GM12878 (cell line): ENCODE measurements at regions not wholly inside any gene's neighbourhood (a gene's known extent, or its start where the extent isn't known, plus 50 kb on each side); places are given as distances from the start of the nearest gene placed in this dataset.

Experiments
- ATAC-seq: fragments of 200-7000 bp; cut with Tn5 transposase; 3 replicates; pipeline ENCODE4 v1.9.1; 2020; ENCODE audit warnings: mild to moderate bottlenecking, moderate library complexity
- BruUV-seq: library from RNA; stranded (reverse); fragments of 400-500 nt; replicated peaks from 2 replicates; lab custom pipeline; 2021; lab: Mats Ljungman, UMichigan
- CTCF ChIA-PET: fragments of 300-600 bp; sonication (Branson Sonifier 250); formaldehyde crosslinking; extraction: SDS; loops from one replicate; lab custom pipeline; 2021; ENCODE audit warnings: inconsistent platforms; lab: Yijun Ruan, JAX
- POLR2A ChIA-PET: fragments of 350-600 bp; formaldehyde crosslinking; extraction: SDS; loops from one replicate; lab custom pipeline; 2021; ENCODE audit warnings: inconsistent platforms; lab: Charles Lee
- RAD21 ChIA-PET: fragments of 300-600 bp; sonication (Branson Sonifier 250); formaldehyde crosslinking; loops from one replicate; lab custom pipeline; 2023; ENCODE audit warnings: antibody characterized with exemption; ENCODE audit not compliant: unreplicated experiment; lab: Charles Lee
- SMC1A ChIA-PET: fragments of 300-600 bp; sonication (Branson Sonifier 250); formaldehyde crosslinking; loops from one replicate; lab custom pipeline; 2023; ENCODE audit not compliant: unreplicated experiment, uncharacterized antibody; lab: Charles Lee
- DNase-seq: peaks from one replicate; pipeline ENCODE4 v3.0.0-alpha.2; 2011; ENCODE audit warnings: low read depth, low spot score
- FAIRE-seq: peaks from 3 replicates; lab custom pipeline; 2011; peaks lifted over from hg19 to GRCh38; lab: Jason Lieb, UNC
- H2AFZ ChIP-seq: 2 replicates; pipeline ENCODE4 v1.6.0; 2011; ENCODE audit warnings: low read depth, low read length, control low read depth; ENCODE audit not compliant: control insufficient read depth
- H3K27ac ChIP-seq: 2 replicates; pipeline ENCODE4 v1.5.1; 2011; ENCODE audit warnings: control low read depth; ENCODE audit not compliant: control insufficient read depth, insufficient read depth
- H3K27me3 ChIP-seq, 2 experiments: replicated peaks in 1 of 2; 2 replicates each; pipeline versions ENCODE4 v1.6.0 to v1.6.1; 2011; ENCODE audit warnings: low read length in 1 of 2; ENCODE audit not compliant: control insufficient read depth in 2 of 2, insufficient read depth in 2 of 2
- H3K36me3 ChIP-seq, 2 experiments: 2 replicates each; pipeline ENCODE4 v1.5.1; 2011; ENCODE audit warnings: low read length in 1 of 2; ENCODE audit not compliant: control insufficient read depth in 2 of 2, insufficient read depth in 2 of 2
- H3K4me1 ChIP-seq: 2 replicates; pipeline ENCODE4 v1.6.1; 2011; ENCODE audit warnings: mild to moderate bottlenecking, low read length, moderate library complexity, mixed read lengths; ENCODE audit not compliant: control insufficient read depth, insufficient read depth
- H3K4me2 ChIP-seq: 2 replicates; pipeline ENCODE4 v1.6.0; 2011; ENCODE audit warnings: control low read depth; ENCODE audit not compliant: control insufficient read depth, insufficient read depth
- H3K4me3 ChIP-seq: fragments of 200-600 bp; sonication (generic); 2 replicates; pipeline ENCODE4 v1.5.1; 2016
- H3K79me2 ChIP-seq: 2 replicates; pipeline ENCODE4 v1.6.0; 2011; ENCODE audit warnings: low read length; ENCODE audit not compliant: control insufficient read depth, insufficient read depth
- H3K9ac ChIP-seq: 2 replicates; pipeline ENCODE4 v1.8.0; 2011; ENCODE audit warnings: low read length, control low read depth, mixed read lengths; ENCODE audit not compliant: control insufficient read depth, insufficient read depth
- H3K9me3 ChIP-seq: replicated peaks from 3 replicates; pipeline ENCODE4 v1.5.1; 2011; ENCODE audit warnings: mild to moderate bottlenecking, low read length; ENCODE audit not compliant: control insufficient read depth, insufficient read depth
- H4K20me1 ChIP-seq: 2 replicates; pipeline ENCODE4 v1.6.0; 2011; ENCODE audit not compliant: control insufficient read depth, insufficient read depth
- BCLAF1 ChIP-seq: fragments of 450-650 bp; IDR thresholded peaks from 2 replicates; pipeline ENCODE4 v1.6.1; 2017; ENCODE audit warnings: antibody characterized with exemption, mild to moderate bottlenecking, moderate library complexity
- CBX5 ChIP-seq: sonication (generic); IDR thresholded peaks from 2 replicates; pipeline ENCODE4 v1.6.1; 2016; ENCODE audit warnings: low read depth, moderate library complexity, mild to moderate bottlenecking, inconsistent platforms
- E2F4 ChIP-seq: IDR thresholded peaks from 2 replicates; pipeline ENCODE4 v1.6.1; 2012; ENCODE audit warnings: low read depth, low read length, improper control_type of control experiment
- ELK1 ChIP-seq: IDR thresholded peaks from 2 replicates; pipeline ENCODE4 v1.6.1; 2012; ENCODE audit warnings: low read depth, low read length, improper control_type of control experiment
- IRF5 ChIP-seq: fragments of 450-650 bp; IDR thresholded peaks from 2 replicates; pipeline ENCODE4 v1.6.1; 2017; ENCODE audit warnings: borderline replicate concordance
- NR2C1 ChIP-seq: fragments of 450-650 bp; IDR thresholded peaks from 2 replicates; pipeline ENCODE4 v1.6.1; 2017; ENCODE audit warnings: antibody characterized with exemption, mild to moderate bottlenecking, moderate library complexity
- PKNOX1 ChIP-seq: fragments of 450-650 bp; IDR thresholded peaks from 2 replicates; pipeline ENCODE4 v1.6.1; 2016; ENCODE audit warnings: mild to moderate bottlenecking
- RFX5 ChIP-seq: IDR thresholded peaks from 2 replicates; pipeline ENCODE4 v1.6.1; 2011; ENCODE audit warnings: low read depth, low read length, improper control_type of control experiment
- SIN3A ChIP-seq: IDR thresholded peaks from 2 replicates; pipeline ENCODE4 v1.6.1; 2012; ENCODE audit warnings: low read depth, low read length, improper control_type of control experiment
- STAT1 ChIP-seq: fragments of 450-650 bp; conservative IDR thresholded peaks from 2 replicates; pipeline ENCODE4 v1.6.1; 2014; ENCODE audit warnings: antibody characterized with exemption, mild to moderate bottlenecking
- TBL1XR1 ChIP-seq: IDR thresholded peaks from 2 replicates; pipeline ENCODE4 v1.6.1; 2012; ENCODE audit warnings: low read depth, low read length, improper control_type of control experiment
- TCF12 ChIP-seq: IDR thresholded peaks from 2 replicates; pipeline ENCODE4 v1.6.1; 2011; ENCODE audit warnings: low read depth, mild to moderate bottlenecking, low read length
- ZBTB11 ChIP-seq: fragments of 450-650 bp; formaldehyde crosslinking; IDR thresholded peaks from 2 replicates; pipeline ENCODE4 v1.5.0; 2022; ENCODE audit warnings: mild to moderate bottlenecking, missing genetic modification characterization
- ZNF24 ChIP-seq: fragments of 450-650 bp; IDR thresholded peaks from 2 replicates; pipeline ENCODE4 v1.6.1; 2017; ENCODE audit warnings: antibody characterized with exemption, mild to moderate bottlenecking
- WGBS: methylation state at CpG from one replicate; pipeline ENCODE4 v1.1.6; 2016; ENCODE audit warnings: low lambda C conversion rate; ENCODE audit not compliant: insufficient replicate concordance, insufficient coverage; ENCODE audit errors: missing lambda C conversion rate; 5-methylcytosine and 5-hydroxymethylcytosine counted together
- in situ Hi-C: fragments of 300-500 bp; cut with MboI; formaldehyde crosslinking; loops from 9 replicates; pipeline ENCODE4 v1.14.3; 2018; ENCODE audit warnings: mixed read lengths
- intact Hi-C: fragments of 100-400 bp; cut with micrococcal nuclease; formaldehyde crosslinking; loops from one replicate; pipeline ENCODE4 v1.14.2; 2022; ENCODE audit not compliant: unreplicated experiment

GRCh38 chr17:79205688-79206205, 131.1 kb downstream of the ENGASE start:
- FAIRE-seq, result no peak
- TF ChIP-seq ZNF24 (no peak), STAT1 (no peak), PKNOX1 (no peak), TBL1XR1 (no peak), BCLAF1 (no peak), ZBTB11 (CRISPR knock-in tag) (no peak), NR2C1 (no peak), CBX5 (no peak), ELK1 (no peak), E2F4 (no peak), TCF12 (no peak), IRF5 (no peak), RFX5 (no peak), SIN3A (no peak)

More at GRCh38 chr17:79205688-79206205, 131.1 kb downstream of the ENGASE start:
- Histone ChIP-seq H3K27me3 (peaks cover 0 to 4% of the 10 kb centered on the region in 2 experiments; a peak in 3 of 4 replicates), H3K79me2 (no peaks in the 10 kb centered on the region), H3K4me1 (no peaks in the 10 kb centered on the region), H3K9ac (no peak overlapping the region), H2AFZ (no peak overlapping the region), H3K9me3 (no peaks in the 10 kb centered on the region), H3K4me3 (no peak overlapping the region), H3K36me3 (no peaks in the 10 kb centered on the region), H4K20me1 (no peaks in the 10 kb centered on the region), H3K4me2 (no peak overlapping the region), H3K27ac (no peak overlapping the region)
- no TSS peak for BruUV-seq
- CTCF ChIA-PET, result no interaction called here
- ATAC-seq (no peak), DNase-seq (no peak)
- SMC1A ChIA-PET, result no interaction called here
- intact Hi-C loops, result no loop called here
- in situ Hi-C loops, result no loop called here
- WGBS, result 8% methylated on average over 6 of the region's 6 CpGs
- POLR2A ChIA-PET, result no interaction called here
- RAD21 ChIA-PET, result no interaction called here
